MM.1S (cell line): ENCODE measurements at regions not wholly inside any gene's neighbourhood (a gene's known extent, or its start where the extent isn't known, plus 50 kb on each side); places are given as distances from the start of the nearest gene placed in this dataset.

Experiments
- EZH2phosphoT487 ChIP-seq: fragments of 300-600 bp; sonication (generic); IDR thresholded peaks from 2 replicates; pipeline ENCODE4 v1.6.1; 2018; ENCODE audit warnings: antibody characterized with exemption, low read length
- TF ChIP-seq, protein P1 (sequence below): fragments of 300-600 bp; sonication (generic); IDR thresholded peaks from 2 replicates; pipeline ENCODE4 v1.5.1; 2016; ENCODE audit warnings: antibody characterized with exemption, low read length, mixed read lengths

DNA sequence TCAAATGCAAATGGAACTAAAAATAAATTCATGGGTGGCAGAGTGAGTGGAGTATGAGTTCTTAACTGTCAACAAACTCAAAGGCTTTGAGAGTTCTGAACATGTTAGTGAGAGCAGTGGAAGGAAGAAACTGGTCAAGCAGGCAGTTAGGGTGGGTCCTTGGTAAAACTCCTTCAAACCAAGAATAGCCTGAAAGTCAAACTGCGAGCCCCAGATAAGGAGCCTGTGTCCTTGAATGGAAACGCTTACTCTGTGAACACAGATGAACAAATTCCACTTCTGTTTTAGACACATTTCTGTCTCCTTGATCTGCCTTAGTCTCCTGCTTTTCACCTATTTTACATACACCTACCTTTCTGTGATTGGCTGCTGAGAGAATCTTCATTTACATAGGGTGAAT, 129.4 kb upstream of the PCDH18 start:
- TF ChIP-seq, protein P1, sequence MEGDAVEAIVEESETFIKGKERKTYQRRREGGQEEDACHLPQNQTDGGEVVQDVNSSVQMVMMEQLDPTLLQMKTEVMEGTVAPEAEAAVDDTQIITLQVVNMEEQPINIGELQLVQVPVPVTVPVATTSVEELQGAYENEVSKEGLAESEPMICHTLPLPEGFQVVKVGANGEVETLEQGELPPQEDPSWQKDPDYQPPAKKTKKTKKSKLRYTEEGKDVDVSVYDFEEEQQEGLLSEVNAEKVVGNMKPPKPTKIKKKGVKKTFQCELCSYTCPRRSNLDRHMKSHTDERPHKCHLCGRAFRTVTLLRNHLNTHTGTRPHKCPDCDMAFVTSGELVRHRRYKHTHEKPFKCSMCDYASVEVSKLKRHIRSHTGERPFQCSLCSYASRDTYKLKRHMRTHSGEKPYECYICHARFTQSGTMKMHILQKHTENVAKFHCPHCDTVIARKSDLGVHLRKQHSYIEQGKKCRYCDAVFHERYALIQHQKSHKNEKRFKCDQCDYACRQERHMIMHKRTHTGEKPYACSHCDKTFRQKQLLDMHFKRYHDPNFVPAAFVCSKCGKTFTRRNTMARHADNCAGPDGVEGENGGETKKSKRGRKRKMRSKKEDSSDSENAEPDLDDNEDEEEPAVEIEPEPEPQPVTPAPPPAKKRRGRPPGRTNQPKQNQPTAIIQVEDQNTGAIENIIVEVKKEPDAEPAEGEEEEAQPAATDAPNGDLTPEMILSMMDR: no peak
- no peak for TF ChIP-seq EZH2phosphoT487
